Prostate gland (tissue), 2 donors: ENCODE measurements at regions not wholly inside any gene's neighbourhood (a gene's known extent, or its start where the extent isn't known, plus 50 kb on each side); places are given as distances from the start of the nearest gene placed in this dataset.

Experiments
- DNase-seq: peaks from one replicate; pipeline ENCODE4 v3.0.0-alpha.2; 2019; ENCODE audit warnings: low spot score
- H3K27ac ChIP-seq, 2 donors: fragments of 200-600 bp; sonication (generic); 2 replicates each; pipeline ENCODE4 v1.5.1; 2017 to 2019
- H3K27me3 ChIP-seq: fragments of 200-600 bp; sonication (generic); replicated peaks from 2 replicates; pipeline ENCODE4 v1.5.1; 2019; ENCODE audit not compliant: insufficient read depth
- H3K36me3 ChIP-seq, 2 donors: fragments of 200-600 bp; sonication (generic); 1 replicate in 1 of 2; 2 replicates in 1 of 2; pipeline versions ENCODE4 v1.5.1 to v1.8.1; 2017 to 2019
- H3K4me1 ChIP-seq: fragments of 200-600 bp; sonication (generic); replicated peaks from 2 replicates; pipeline ENCODE4 v1.5.1; 2019
- H3K4me3 ChIP-seq, 2 donors: fragments of 200-600 bp; sonication (generic); 2 replicates each; pipeline ENCODE4 v1.5.1; 2017 to 2019
- H3K9me3 ChIP-seq: fragments of 200-600 bp; sonication (generic); 2 replicates; pipeline ENCODE4 v1.5.1; 2017
- CTCF ChIP-seq, 4 experiments: fragments of 200-600 bp in 2 of 4; fragments of 450-650 bp in 2 of 4; sonication (generic) in 2 of 4; IDR thresholded peaks; 1 replicate in 3 of 4; 2 replicates in 1 of 4; pipeline ENCODE4 v1.5.1; 2016 to 2019; ENCODE audit warnings: antibody characterized with exemption in 4 of 4, mild to moderate bottlenecking in 2 of 4, moderate library complexity in 2 of 4
- POLR2A ChIP-seq: fragments of 450-650 bp; IDR thresholded peaks from one replicate; pipeline ENCODE4 v1.6.1; 2016; ENCODE audit warnings: antibody characterized with exemption, mild to moderate bottlenecking
- POLR2AphosphoS5 ChIP-seq: sonication (generic); formaldehyde crosslinking; IDR thresholded peaks from one replicate; pipeline ENCODE4 v1.6.1; 2017; ENCODE audit warnings: antibody characterized with exemption
- WGBS: methylation state at CpG from one replicate; pipeline ENCODE4 v1.1.5; 2018; 5-methylcytosine and 5-hydroxymethylcytosine counted together
- intact Hi-C: fragments of 100-400 bp; cut with DNase I; formaldehyde crosslinking; loops from one replicate; pipeline ENCODE4 v1.14.2; 2022

GRCh38 chr3:25073423-25073822, 354.6 kb upstream of the RARB start:
- TF ChIP-seq POLR2AphosphoS5: no peak
- Histone ChIP-seq H3K4me1 (no peaks in the 10 kb centered on the region), H3K27ac (no peak overlapping the region), H3K4me3 (no peak overlapping the region), H3K9me3 (no peaks in the 10 kb centered on the region), H3K27me3 (no peaks in the 10 kb centered on the region), H3K36me3 (no peaks in the 10 kb centered on the region)
- intact Hi-C loops: no loop called here
- WGBS: 100% methylated on average over 1 of the region's 1 CpG
- no peak for DNase-seq

GRCh38 chr3:25074149-25074548, 353.9 kb upstream of the RARB start:
- intact Hi-C loops: no loop called here
- TF ChIP-seq POLR2A (no peak), POLR2AphosphoS5 (no peak), CTCF (IDR thresholded peaks at IDR 0.05) (no peak)
- DNase-seq: no peak
- no peaks in the 10 kb centered on the region for H3K9me3 ChIP-seq
- WGBS: 36% methylated on average over 3 of the region's 3 CpGs
- H3K4me1 ChIP-seq: no peaks in the 10 kb centered on the region
- no peaks in the 10 kb centered on the region for H3K27me3 ChIP-seq
- no peaks in the 10 kb centered on the region for H3K36me3 ChIP-seq
- H3K4me3 ChIP-seq: no peak overlapping the region
- no peak overlapping the region for H3K27ac ChIP-seq

- DNase-seq: no peak
- 100% methylated on average over 1 of the region's 1 CpG for WGBS
Measured at GRCh38 chr3:25080461-25080860, 347.6 kb upstream of the RARB start.

GRCh38 chr3:25084016-25084415, 344.0 kb upstream of the RARB start:
- 69% methylated on average over 1 of the region's 1 CpG for WGBS
- Histone ChIP-seq H3K4me1 (no peaks in the 10 kb centered on the region), H3K9me3 (no peaks in the 10 kb centered on the region), H3K27ac (no peak overlapping the region), H3K27me3 (no peaks in the 10 kb centered on the region), H3K36me3 (no peaks in the 10 kb centered on the region), H3K4me3 (no peak overlapping the region)
- no peak for TF ChIP-seq POLR2AphosphoS5
- no peak for TF ChIP-seq POLR2A
- no peak for TF ChIP-seq CTCF (IDR thresholded peaks at IDR 0.05)
- DNase-seq: no peak
- intact Hi-C loops: no loop called here

More at GRCh38 chr3:25080461-25080860, 347.6 kb upstream of the RARB start:
- intact Hi-C loops: no loop called here
- Histone ChIP-seq H3K4me1 (no peaks in the 10 kb centered on the region), H3K4me3 (no peak overlapping the region), H3K9me3 (no peaks in the 10 kb centered on the region), H3K27me3 (no peaks in the 10 kb centered on the region), H3K27ac (no peak overlapping the region), H3K36me3 (no peaks in the 10 kb centered on the region)
- TF ChIP-seq POLR2A: no peak
- TF ChIP-seq POLR2AphosphoS5: no peak
- TF ChIP-seq CTCF (IDR thresholded peaks at IDR 0.05): no peak

GRCh38 chr3:25086721-25087120, 341.3 kb upstream of the RARB start:
- TF ChIP-seq CTCF (IDR thresholded peaks at IDR 0.05) (no peak), POLR2A (no peak), POLR2AphosphoS5 (no peak)
- Histone ChIP-seq H3K36me3 (no peaks in the 10 kb centered on the region), H3K4me3 (no peak overlapping the region), H3K27me3 (no peaks in the 10 kb centered on the region), H3K9me3 (no peaks in the 10 kb centered on the region), H3K4me1 (no peaks in the 10 kb centered on the region), H3K27ac (no peak overlapping the region)
- 79% methylated on average over 3 of the region's 3 CpGs for WGBS
- intact Hi-C loops: no loop called here
- no peak for DNase-seq
